IPS DF 6.9 (cell line): ENCODE measurements at regions not wholly inside any gene's neighbourhood (a gene's known extent, or its start where the extent isn't known, plus 50 kb on each side); places are given as distances from the start of the nearest gene placed in this dataset.

Source experiments
- DNase-seq: peaks from one replicate; pipeline ENCODE4 v3.0.0-alpha.2; 2013; ENCODE audit warnings: low read depth, low spot score
- H3K27ac ChIP-seq: one replicate; pipeline ENCODE4 v1.5.1; 2013; ENCODE audit warnings: low read length, control low read depth
- H3K27me3 ChIP-seq: 2 replicates; pipeline ENCODE4 v1.6.1; 2013; ENCODE audit warnings: mild to moderate bottlenecking, low read length; ENCODE audit not compliant: control insufficient read depth, insufficient read depth
- H3K36me3 ChIP-seq: 2 replicates; pipeline ENCODE4 v1.6.1; 2013; ENCODE audit warnings: low read length; ENCODE audit not compliant: control insufficient read depth, insufficient read depth
- H3K4me1 ChIP-seq: 2 replicates; pipeline ENCODE4 v1.6.1; 2013; ENCODE audit warnings: low read length; ENCODE audit not compliant: control insufficient read depth, insufficient read depth
- H3K4me3 ChIP-seq: 2 replicates; pipeline ENCODE4 v1.5.1; 2013; ENCODE audit warnings: mild to moderate bottlenecking, low read length
- H3K9me3 ChIP-seq: 2 replicates; pipeline ENCODE4 v1.6.1; 2013; ENCODE audit warnings: low read length, inconsistent platforms; ENCODE audit not compliant: control insufficient read depth, insufficient read depth
- WGBS: extraction: QIAGEN DNeasy Blood & Tissue Kit; methylation state at CpG from one replicate; pipeline ENCODE4 v1.1.7; 2013; ENCODE audit warnings: mixed read lengths, missing lambda C conversion rate; ENCODE audit not compliant: insufficient read length, insufficient coverage; 5-methylcytosine and 5-hydroxymethylcytosine counted together

GRCh38 chr1:101290922-101291561 lies 54.2 kb downstream of the S1PR1 start:
- Histone ChIP-seq H3K27me3 (no peaks in the 10 kb centered on the region), H3K4me3 (no peak overlapping the region), H3K36me3 (no peaks in the 10 kb centered on the region), H3K4me1 (no peaks in the 10 kb centered on the region), H3K27ac (no peak overlapping the region), H3K9me3 (no peaks in the 10 kb centered on the region)
- no CpG with 5 or more reads among the region's 3 CpGs for WGBS
- DNase-seq = no peak

DNA sequence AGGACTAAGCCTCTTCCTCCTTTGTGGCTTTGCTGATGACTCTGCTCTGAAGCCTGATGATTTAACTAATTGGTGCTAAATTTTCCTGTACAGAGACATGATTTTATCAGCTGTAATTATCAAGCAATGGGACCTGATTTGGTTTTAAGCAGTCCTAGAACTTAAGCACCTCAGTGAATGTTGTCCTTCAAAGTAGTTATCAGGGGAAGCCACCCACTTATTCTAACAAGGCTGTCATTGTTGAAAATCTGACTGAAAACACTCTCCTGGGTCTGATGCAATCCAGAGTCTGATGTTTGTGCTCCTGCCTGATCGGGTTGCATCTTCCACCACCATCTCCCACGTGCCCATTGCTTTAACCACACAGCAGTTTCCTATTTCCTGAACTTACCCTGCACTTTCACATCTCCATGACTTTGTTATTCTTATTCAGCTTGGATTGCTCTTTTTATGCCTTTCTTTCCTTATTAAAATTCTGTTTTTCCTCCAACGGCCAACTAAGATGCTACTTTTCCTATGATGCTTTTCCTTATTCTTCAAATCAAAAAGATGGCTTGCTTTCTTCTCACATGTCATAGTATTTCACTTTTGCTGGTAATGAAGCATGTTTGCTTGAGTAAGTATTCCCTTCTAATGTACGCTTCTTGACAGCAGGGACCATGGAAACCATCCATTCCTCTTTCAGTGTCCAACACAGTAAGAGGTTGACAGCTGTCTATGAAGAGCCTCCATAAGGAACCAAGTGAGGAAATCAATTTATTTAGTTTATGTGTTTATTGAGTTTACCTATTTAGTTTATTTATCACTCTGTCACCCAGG lies 55.0 kb downstream of the S1PR1 start:
- no peak overlapping the region for H3K4me3 ChIP-seq
- whole genome bisulfite sequencing = no CpG with 5 or more reads among the region's 4 CpGs
- H3K9me3 ChIP-seq = no peaks in the 10 kb centered on the region
- H3K27me3 ChIP-seq = no peaks in the 10 kb centered on the region
- H3K36me3 ChIP-seq = no peaks in the 10 kb centered on the region
- no peaks in the 10 kb centered on the region for H3K4me1 ChIP-seq
- no peak overlapping the region for H3K27ac ChIP-seq
- no peak for DNase-seq

DNA sequence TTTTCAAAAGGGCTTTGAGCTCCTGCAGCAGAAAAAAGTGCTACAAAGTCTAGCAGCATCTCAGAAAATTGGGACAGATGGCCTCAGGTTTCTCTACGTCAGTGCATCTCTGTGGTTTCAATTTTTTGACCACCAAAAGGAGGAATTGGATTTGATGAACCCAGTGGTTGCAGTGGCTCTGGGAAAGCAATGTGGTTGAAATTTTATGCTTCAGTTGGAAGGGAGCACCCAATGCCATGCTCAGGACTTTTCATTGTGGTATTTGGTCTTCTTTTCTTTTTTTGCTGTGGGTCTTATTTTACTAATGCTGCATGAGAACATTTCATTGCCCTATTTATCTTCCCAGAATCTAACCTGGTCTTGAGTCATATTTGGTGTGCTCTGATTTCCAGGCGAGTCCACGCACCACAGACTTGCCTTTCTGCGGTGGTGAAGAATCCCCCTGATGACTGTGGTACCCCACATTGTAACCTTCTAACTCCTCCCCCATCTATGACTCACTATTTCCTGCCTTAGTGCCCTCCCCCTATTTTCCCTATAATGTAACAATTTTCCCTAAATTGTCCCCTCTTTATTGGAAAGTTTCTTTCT lies 56.7 kb downstream of the S1PR1 start:
- Histone ChIP-seq H3K27me3 (no peaks in the 10 kb centered on the region), H3K4me3 (no peak overlapping the region), H3K4me1 (no peaks in the 10 kb centered on the region), H3K36me3 (no peaks in the 10 kb centered on the region), H3K27ac (no peak overlapping the region), H3K9me3 (no peaks in the 10 kb centered on the region)
- no peak for DNase-seq
- no CpG with 5 or more reads among the region's 4 CpGs for WGBS

GRCh38 chr1:101295209-101295608 lies 58.4 kb downstream of the S1PR1 start:
- no CpG with 5 or more reads among the region's 4 CpGs for WGBS
- Histone ChIP-seq H3K27me3 (no peaks in the 10 kb centered on the region), H3K4me3 (no peak overlapping the region), H3K36me3 (no peaks in the 10 kb centered on the region), H3K27ac (no peak overlapping the region), H3K4me1 (no peaks in the 10 kb centered on the region), H3K9me3 (no peaks in the 10 kb centered on the region)
- no peak for DNase-seq

DNA sequence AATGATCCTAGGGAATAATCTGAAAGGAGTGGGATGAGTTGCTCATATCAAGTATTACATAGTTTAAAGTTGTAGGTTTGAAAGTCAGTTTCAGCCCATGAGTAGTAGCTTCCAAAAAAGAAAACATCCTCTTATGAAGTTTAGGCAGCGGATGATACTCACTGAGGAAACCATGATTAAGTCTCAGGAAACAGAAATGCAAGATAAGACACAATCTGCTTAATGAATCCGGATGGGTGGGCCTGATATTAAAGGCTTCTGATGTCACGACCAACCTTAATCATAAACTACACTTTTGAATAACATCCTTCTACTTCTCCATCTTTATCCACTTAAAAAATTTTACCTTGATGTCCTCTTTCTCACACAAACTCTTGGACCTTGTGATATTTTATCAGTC lies 61.8 kb downstream of the S1PR1 start:
- 100% methylated on average over 1 of the region's 3 CpGs for WGBS
- no peak for DNase-seq
- no peaks in the 10 kb centered on the region for H3K36me3 ChIP-seq

GRCh38 chr1:101299141-101299540 lies 62.3 kb downstream of the S1PR1 start:
- no CpG with 5 or more reads among the region's 4 CpGs for WGBS
- Histone ChIP-seq H3K27ac (no peak overlapping the region), H3K27me3 (no peaks in the 10 kb centered on the region), H3K36me3 (no peaks in the 10 kb centered on the region), H3K4me3 (no peak overlapping the region), H3K4me1 (no peaks in the 10 kb centered on the region; the same call in 1 of the 2 replicates), H3K9me3 (no peaks in the 10 kb centered on the region)
- no peak for DNase-seq

More for the DNA sequence above, 61.8 kb downstream of the S1PR1 start:
- no peaks in the 10 kb centered on the region for H3K9me3 ChIP-seq
- H3K4me1 ChIP-seq = no peaks in the 10 kb centered on the region; the same call in 1 of the 2 replicates
- H3K4me3 ChIP-seq = no peak overlapping the region
- H3K27ac ChIP-seq = no peak overlapping the region
- H3K27me3 ChIP-seq = no peaks in the 10 kb centered on the region

DNA sequence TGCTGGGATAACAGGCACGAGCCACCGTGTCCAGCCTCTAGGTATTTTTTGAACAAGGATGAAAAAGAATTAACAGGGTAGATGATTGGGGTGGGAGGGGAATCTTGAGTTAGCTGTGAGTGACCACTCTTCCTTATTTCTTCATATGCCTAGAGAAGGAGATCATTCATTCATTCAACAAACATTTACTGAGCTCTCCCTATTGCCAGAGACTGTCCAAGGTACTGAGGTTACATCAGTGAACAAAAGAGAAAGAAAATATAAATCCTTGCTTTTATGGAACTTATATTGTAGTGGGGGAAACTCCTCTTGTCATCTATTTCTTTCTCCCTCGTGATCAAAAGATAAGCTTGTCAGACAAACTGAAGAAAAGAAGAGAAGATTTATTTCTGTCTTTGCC lies 62.9 kb downstream of the S1PR1 start:
- Histone ChIP-seq H3K4me3 (no peak overlapping the region), H3K27ac (no peak overlapping the region), H3K4me1 (no peaks in the 10 kb centered on the region; the same call in 1 of the 2 replicates), H3K27me3 (no peaks in the 10 kb centered on the region), H3K9me3 (no peaks in the 10 kb centered on the region), H3K36me3 (no peaks in the 10 kb centered on the region)
- no peak for DNase-seq
- no CpG with 5 or more reads among the region's 3 CpGs for WGBS

DNA sequence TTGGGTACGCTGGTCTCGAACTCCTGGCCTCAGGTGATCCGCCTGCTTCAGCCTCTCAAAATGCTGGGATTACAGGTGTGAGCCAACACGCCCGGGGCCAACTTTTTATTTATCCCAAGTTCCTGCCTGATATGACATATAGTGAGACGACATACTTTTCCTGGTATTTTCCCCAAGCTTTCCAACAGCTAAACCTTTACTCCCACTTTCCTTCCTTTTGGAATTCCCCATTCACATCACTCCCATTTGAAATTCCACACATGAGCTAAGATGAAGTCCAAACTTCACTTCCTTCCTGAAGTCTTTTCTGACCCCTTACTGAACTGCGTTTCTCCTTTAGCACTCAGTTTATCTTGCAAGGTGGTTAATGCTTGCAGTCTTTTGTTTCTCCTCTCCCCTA lies 64.1 kb downstream of the S1PR1 start:
- Histone ChIP-seq H3K4me1 (no peaks in the 10 kb centered on the region; the same call in 1 of the 2 replicates), H3K4me3 (no peak overlapping the region), H3K36me3 (no peaks in the 10 kb centered on the region), H3K27ac (no peak overlapping the region), H3K27me3 (no peaks in the 10 kb centered on the region), H3K9me3 (no peaks in the 10 kb centered on the region)
- DNase-seq = no peak
- WGBS = no CpG with 5 or more reads among the region's 7 CpGs

- Histone ChIP-seq H3K27me3 (no peaks in the 10 kb centered on the region), H3K36me3 (no peaks in the 10 kb centered on the region), H3K9me3 (no peaks in the 10 kb centered on the region), H3K4me3 (no peak overlapping the region), H3K27ac (no peak overlapping the region), H3K4me1 (no peaks in the 10 kb centered on the region; the same call in 1 of the 2 replicates)
- WGBS = no CpG with 5 or more reads among the region's 6 CpGs
- DNase-seq = no peak
Observed at GRCh38 chr1:101301446-101302057, 64.7 kb downstream of the S1PR1 start.

DNA sequence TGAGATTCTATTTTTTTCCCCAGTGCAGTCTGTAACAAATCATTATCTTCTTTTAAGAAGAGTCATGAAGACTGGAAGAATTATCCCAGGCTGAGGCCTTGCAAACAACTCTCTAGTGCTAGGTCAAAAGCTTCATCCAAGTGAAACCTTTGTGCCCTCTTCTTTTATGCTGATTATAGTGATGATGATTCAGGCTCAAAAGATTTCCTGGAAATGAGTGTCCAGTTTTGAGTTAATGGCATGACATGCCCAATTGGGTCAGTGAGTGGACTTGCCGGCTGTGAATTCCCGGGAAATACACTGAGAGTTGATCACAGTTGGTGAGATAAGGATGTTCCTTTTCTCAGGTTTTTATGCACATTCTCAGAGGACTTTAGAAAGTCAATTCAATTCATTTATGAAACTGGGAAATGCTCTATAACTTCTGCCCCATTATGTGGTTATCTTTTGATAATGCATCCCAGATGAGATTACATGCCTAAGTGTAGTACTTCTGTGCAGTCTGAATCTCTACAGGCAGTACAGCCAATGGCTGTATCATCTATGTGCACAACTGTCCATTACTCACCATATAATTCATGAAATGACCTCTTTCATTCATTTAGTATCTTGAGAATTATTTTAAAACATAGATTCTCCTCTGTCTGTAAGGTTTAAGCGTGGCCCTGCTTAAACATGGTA lies 66.2 kb downstream of the S1PR1 start:
- no peaks in the 10 kb centered on the region for H3K27me3 ChIP-seq
- H3K9me3 ChIP-seq = no peaks in the 10 kb centered on the region
- H3K36me3 ChIP-seq = no peaks in the 10 kb centered on the region
- no peak overlapping the region for H3K27ac ChIP-seq
- no peaks in the 10 kb centered on the region; the same call in 1 of the 2 replicates for H3K4me1 ChIP-seq
- H3K4me3 ChIP-seq = no peak overlapping the region
- WGBS = no CpG with 5 or more reads among the region's 3 CpGs
- no peak for DNase-seq
